GM11168 (cell line): ENCODE measurements at regions not wholly inside any gene's neighbourhood (a gene's known extent, or its start where the extent isn't known, plus 50 kb on each side); places are given as distances from the start of the nearest gene placed in this dataset.

Source experiments
- in situ Hi-C: fragments of 300-500 bp; cut with MboI; formaldehyde crosslinking; loops from one replicate; pipeline ENCODE4 v1.12.0; 2022; ENCODE audit warnings: low sequenced_read_pairs; ENCODE audit not compliant: unreplicated experiment

DNA sequence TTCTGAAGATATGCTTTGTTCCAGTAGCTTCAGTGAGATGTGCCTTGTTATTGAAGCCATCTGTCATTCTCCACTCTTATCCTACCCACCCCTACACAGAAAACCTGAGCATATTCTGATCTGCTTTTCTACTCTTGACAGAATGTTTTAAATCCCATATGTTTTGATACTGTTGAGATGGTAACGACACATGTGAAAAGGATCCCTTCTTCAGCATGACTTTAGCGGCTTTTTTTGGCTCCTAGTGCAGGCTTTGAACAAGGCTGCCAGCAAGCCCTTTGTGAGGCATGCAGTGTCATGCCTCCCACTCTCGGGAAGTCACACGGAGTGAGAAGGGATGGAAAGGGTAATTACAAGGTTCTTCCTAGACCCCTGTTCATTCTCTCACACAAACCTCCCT is 228.8 kb upstream of the RGS6 start:
- in situ Hi-C loops = no loop called here

DNA sequence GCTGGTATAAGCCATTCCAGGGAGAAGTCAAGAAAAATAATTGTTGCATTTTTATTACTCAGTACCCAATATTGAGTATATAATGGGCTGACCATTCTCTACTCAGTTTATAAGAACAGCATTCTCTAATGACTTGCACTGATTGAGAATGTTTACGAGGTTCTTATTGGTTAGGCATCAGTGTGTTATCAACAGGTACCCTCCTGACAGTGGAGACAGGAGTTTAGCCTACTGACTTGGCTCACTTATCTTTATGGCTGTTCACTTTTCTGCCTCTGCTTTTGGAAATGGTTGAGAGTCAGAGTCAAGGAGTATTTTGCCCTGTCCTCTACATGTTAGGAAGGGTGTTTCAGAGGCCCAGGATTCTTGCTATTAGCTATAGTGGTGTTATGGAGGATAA is 228.0 kb upstream of the RGS6 start:
- in situ Hi-C loops = no loop called here

DNA sequence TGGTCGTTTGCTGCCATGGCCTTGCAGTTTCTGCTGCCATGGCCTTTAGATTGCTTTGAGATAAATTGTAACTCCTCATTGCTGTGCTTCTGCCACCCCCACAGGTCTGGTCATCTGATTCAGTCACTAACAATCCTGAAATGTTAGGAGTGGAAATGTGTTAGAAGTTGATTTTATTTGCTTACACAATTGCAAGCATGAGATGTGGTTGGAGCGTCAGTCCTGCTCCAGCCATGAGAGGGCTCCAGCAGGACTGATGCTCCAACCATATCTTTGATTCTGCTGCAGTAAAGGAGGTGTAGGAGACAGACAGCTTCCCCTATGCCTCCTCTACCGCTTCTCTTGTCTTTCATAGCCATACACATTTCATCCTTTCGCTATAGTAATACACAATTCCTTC is 226.8 kb upstream of the RGS6 start:
- in situ Hi-C loops = no loop called here

DNA sequence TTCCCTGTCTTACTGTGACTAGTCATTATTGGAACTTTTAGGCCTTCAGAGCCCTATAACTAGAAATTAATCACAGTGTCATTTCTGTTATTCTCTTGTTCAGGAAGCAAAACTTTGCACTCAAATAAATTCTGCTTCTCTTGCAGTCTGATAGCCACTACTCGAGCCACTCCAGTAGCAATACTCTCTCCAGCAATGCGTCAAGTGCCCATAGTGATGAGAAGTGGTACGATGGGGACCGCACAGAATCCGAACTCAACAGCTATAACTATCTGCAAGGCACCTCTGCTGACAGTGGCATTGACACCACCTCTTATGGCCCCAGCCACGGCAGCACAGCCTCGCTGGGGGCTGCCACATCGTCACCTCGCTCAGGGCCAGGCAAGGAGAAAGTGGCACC is 223.2 kb upstream of the RGS6 start:
- in situ Hi-C loops = no loop called here

DNA sequence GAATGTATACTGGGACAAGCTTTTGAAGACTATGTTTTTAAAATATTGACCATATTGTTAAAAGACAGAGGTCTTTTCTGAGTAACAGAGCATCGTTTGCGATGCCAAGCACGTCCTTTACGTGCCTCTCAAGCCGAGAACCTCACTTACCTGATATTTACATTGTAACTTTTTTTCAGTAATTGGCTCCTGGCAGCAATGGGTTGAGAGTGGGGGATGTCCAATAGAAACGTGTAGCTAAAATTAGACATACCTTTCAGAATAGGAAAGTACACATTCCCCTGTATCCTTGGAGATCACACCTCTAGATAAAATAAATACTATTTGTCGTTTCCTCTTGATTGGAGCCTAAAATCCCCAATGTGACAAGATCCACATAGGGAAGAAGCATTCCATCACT is 222.2 kb upstream of the RGS6 start:
- in situ Hi-C loops = no loop called here

DNA sequence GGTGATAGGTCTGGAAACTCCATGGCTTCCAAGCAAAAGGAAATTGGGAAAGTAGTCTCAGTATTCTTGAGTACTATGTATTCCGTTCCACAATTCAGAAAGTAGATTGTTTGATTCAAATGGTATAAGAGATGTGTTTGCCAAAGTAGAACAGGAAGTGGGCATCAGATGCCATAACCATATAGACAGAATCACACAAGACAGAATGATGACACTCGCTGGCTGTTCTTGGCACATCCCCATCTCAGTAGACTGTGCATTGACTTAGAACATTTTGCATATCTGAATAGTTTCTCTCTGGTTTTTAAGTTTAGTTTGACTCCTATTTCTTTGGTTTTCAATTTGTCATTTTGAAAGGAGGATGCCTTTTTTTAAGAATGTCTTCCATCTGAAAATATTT is 221.1 kb upstream of the RGS6 start:
- in situ Hi-C loops = no loop called here

DNA sequence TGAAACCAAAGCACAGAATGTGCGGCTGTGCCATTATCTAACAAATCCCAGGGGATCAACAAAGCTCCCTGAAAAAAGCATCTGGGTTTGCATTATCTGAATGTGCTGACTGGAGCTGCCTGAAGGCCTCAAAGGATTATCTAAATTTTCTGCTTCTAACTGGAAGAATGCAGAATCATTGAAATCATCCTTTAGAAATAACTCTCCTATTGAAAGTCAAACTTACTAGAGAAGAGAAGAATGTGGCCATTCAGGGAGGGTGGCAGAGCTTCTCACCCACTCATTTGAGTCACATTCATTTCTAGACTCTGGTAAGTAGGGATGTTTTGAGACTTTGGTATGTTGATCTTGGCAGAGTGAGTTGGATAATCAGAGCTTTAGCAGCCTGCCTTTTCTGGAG is 220.6 kb upstream of the RGS6 start:
- in situ Hi-C loops = no loop called here

- in situ Hi-C loops = no loop called here
Measured at GRCh38 chr14:71712478-71712877, 219.8 kb upstream of the RGS6 start.

- in situ Hi-C loops = no loop called here
Measured at GRCh38 chr14:71713016-71713415, 219.2 kb upstream of the RGS6 start.

DNA sequence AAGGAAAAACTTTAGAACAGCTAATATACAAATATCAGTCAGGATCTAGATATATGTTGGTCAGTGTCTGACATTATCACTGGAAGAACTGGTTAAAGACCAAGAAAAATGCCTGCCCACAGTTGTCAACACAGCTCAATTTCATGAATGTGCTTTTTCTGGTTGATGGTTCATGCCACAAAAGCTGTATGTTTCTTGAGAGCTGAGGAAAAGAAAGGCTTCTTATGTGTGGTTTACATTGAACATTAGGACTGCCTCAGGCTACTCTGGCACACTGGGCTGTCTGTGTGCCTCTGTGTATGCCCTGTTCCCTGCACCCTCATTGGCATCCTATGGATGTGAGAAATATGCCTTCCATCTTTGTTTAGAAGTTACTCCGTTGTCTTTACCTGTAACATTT is 218.8 kb upstream of the RGS6 start:
- in situ Hi-C loops = no loop called here

- in situ Hi-C loops = no loop called here
Measured at GRCh38 chr14:71714225-71714624, 218.0 kb upstream of the RGS6 start.

- in situ Hi-C loops = no loop called here
Measured at GRCh38 chr14:71716041-71716772, 216.0 kb upstream of the RGS6 start.

- in situ Hi-C loops = no loop called here
Measured at GRCh38 chr14:71720978-71721624, 211.1 kb upstream of the RGS6 start.

- in situ Hi-C loops = no loop called here
Measured at GRCh38 chr14:71721791-71722190, 210.4 kb upstream of the RGS6 start.

DNA sequence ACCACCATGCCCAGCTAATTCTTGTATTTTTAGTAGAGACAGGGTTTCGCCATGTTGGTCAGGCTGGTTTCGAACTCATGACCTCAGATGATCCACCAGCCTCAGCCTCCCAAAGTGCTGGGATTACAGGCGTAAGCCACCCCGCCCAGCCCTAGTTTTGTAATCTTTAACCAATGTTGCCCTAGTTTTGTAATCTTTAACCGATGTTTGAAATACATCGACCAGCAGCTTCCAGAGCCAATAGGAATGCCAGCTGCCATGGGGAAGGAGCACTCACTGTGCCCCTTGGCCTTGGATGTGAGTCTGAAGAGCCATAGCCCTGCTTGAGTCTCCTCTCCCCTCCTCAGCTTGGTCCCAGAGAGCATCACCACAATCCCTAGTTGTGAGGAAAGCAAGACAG is 209.3 kb upstream of the RGS6 start:
- in situ Hi-C loops = no loop called here

GRCh38 chr14:71725922-71726579 is 206.2 kb upstream of the RGS6 start:
- in situ Hi-C loops = no loop called here

GRCh38 chr14:71726580-71727021 is 205.6 kb upstream of the RGS6 start:
- in situ Hi-C loops = no loop called here

GRCh38 chr14:71728386-71728785 is 203.8 kb upstream of the RGS6 start:
- in situ Hi-C loops = no loop called here

- in situ Hi-C loops = no loop called here
Measured at GRCh38 chr14:71729596-71729995, 202.6 kb upstream of the RGS6 start.

- in situ Hi-C loops = no loop called here
Measured at GRCh38 chr14:71730471-71730870, 201.8 kb upstream of the RGS6 start.

DNA sequence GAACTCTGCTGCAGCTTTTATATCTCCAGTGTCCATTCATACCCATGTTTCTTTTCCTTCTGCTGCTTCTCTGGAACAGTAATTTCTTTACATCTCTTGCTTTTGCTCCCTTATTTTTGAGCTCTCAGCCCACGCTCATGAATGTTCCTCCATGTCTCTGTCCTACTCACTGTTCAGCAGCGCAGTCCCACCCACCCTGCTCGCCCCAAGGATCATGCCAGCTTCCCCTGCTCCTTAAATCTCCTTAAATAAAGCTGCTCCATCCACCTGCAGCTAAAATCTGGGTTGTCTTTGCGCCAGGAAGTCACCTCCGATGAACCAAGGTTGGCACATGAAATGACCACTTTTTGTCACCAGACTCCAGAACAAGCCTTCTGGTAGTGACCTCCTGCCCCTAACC is 201.1 kb upstream of the RGS6 start:
- in situ Hi-C loops = no loop called here
